ENCODE measurements at regions not wholly inside any gene's neighbourhood (a gene's known extent, or its start where the extent isn't known, plus 50 kb on each side); places are given as distances from the start of the nearest gene placed in this dataset.
"Not testable (repeated sequence)": the region's sequence is repeated elsewhere in the genome, so short reads cannot be mapped to it uniquely, and the experiment has no call there.

- no peak for DNase-seq
These were observed 1420.2 kb downstream of the GRIK2 start for GRCh38 chr6:102813489-102814275.

GRCh38 chr6:102812242-102812641 lies 1418.7 kb downstream of the GRIK2 start:
- DNase-seq = no peak

GRCh38 chr6:102808944-102809505 lies 1415.5 kb downstream of the GRIK2 start:
- not testable (repeated sequence) for DNase-seq

GRCh38 chr6:102799051-102799450 lies 1405.5 kb downstream of the GRIK2 start:
- no peak for DNase-seq

- no peak for DNase-seq
These were observed 1405.1 kb downstream of the GRIK2 start for GRCh38 chr6:102798636-102799035.

GRCh38 chr6:102793752-102794151 lies 1400.2 kb downstream of the GRIK2 start:
- DNase-seq = no peak

GRCh38 chr6:102774326-102774725 lies 1380.8 kb downstream of the GRIK2 start:
- no peak for DNase-seq

GRCh38 chr6:102773636-102774035 lies 1380.1 kb downstream of the GRIK2 start:
- DNase-seq = peak in 1 of 2 experiments; percentile 1

- DNase-seq = peak; percentile 25 to 68
These were observed 1373.5 kb downstream of the GRIK2 start for GRCh38 chr6:102766963-102767362.

GRCh38 chr6:102764317-102764716 lies 1370.8 kb downstream of the GRIK2 start:
- DNase-seq = no peak

GRCh38 chr6:102763891-102764290 lies 1370.4 kb downstream of the GRIK2 start:
- no peak for DNase-seq

- DNase-seq = peak; percentile 23 to 41
These were observed 1368.4 kb downstream of the GRIK2 start for GRCh38 chr6:102761872-102762271.

- DNase-seq = no peak
These were observed 1365.9 kb downstream of the GRIK2 start for GRCh38 chr6:102759415-102759814.

GRCh38 chr6:102758536-102758935 lies 1365.0 kb downstream of the GRIK2 start:
- not testable (repeated sequence) for DNase-seq

- no peak for DNase-seq
These were observed 1355.9 kb downstream of the GRIK2 start for GRCh38 chr6:102749210-102749971.

- DNase-seq = no peak
These were observed 1353.4 kb downstream of the GRIK2 start for GRCh38 chr6:102746941-102747340.

GRCh38 chr6:102742754-102743356 lies 1349.3 kb downstream of the GRIK2 start:
- DNase-seq = no peak

GRCh38 chr6:102742028-102742427 lies 1348.5 kb downstream of the GRIK2 start:
- DNase-seq = no peak

- peak in 1 of 2 experiments; percentile 8 for DNase-seq
These were observed 1343.4 kb downstream of the GRIK2 start for GRCh38 chr6:102736941-102737368.

- DNase-seq = no peak
These were observed 1339.4 kb downstream of the GRIK2 start for GRCh38 chr6:102732898-102733297.

- not testable (repeated sequence) for DNase-seq
These were observed 1328.6 kb downstream of the GRIK2 start for GRCh38 chr6:102722086-102722485.

GRCh38 chr6:102717737-102718456 lies 1324.4 kb downstream of the GRIK2 start:
- no peak for DNase-seq

GRCh38 chr6:102717252-102717651 lies 1323.7 kb downstream of the GRIK2 start:
- no peak for DNase-seq
